SK-N-SH treated with all-trans-retinoic acid at 6 μM for 48 hours (cell line): ENCODE measurements at regions not wholly inside any gene's neighbourhood (a gene's known extent, or its start where the extent isn't known, plus 50 kb on each side); places are given as distances from the start of the nearest gene placed in this dataset.

Experiments
- CREB5 ChIP-seq: fragments of 250-450 bp; sonication (Bioruptor Pico); IDR thresholded peaks from 2 replicates; pipeline ENCODE4 v1.5.1; 2020; ENCODE audit warnings: low read depth, mild to moderate bottlenecking, moderate library complexity
- GLIS3 ChIP-seq: fragments of 250-450 bp; sonication (Bioruptor Pico); IDR thresholded peaks from 2 replicates; pipeline ENCODE4 v1.5.0; 2020; ENCODE audit warnings: mild to moderate bottlenecking, moderate library complexity
- PATZ1 ChIP-seq: fragments of 250-450 bp; sonication (Bioruptor Pico); IDR thresholded peaks from 2 replicates; pipeline ENCODE4 v1.8.0; 2020; ENCODE audit warnings: mild to moderate bottlenecking, moderate library complexity, borderline replicate concordance
- TSHZ2 ChIP-seq: fragments of 250-450 bp; sonication (Bioruptor Pico); IDR thresholded peaks from 2 replicates; pipeline ENCODE4 v1.5.0; 2020; ENCODE audit warnings: mild to moderate bottlenecking, moderate library complexity
- ZC3H10 ChIP-seq: fragments of 250-450 bp; sonication (Bioruptor Pico); IDR thresholded peaks from 2 replicates; pipeline ENCODE4 v1.5.1; 2021; ENCODE audit warnings: mild to moderate bottlenecking, moderate library complexity
- ZFP3 ChIP-seq: fragments of 250-450 bp; sonication (Bioruptor Pico); IDR thresholded peaks from 2 replicates; pipeline ENCODE4 v1.5.0; 2020; ENCODE audit warnings: mild to moderate bottlenecking, moderate library complexity
- ZFP30 ChIP-seq: fragments of 450-650 bp; formaldehyde crosslinking; IDR thresholded peaks from 2 replicates; pipeline ENCODE4 v1.5.0; 2022; ENCODE audit warnings: mild to moderate bottlenecking, moderate library complexity
- ZNF70 ChIP-seq: fragments of 450-650 bp; formaldehyde crosslinking; IDR thresholded peaks from 2 replicates; pipeline ENCODE4 v1.5.0; 2020; ENCODE audit warnings: mild to moderate bottlenecking, moderate library complexity

GRCh38 chr13:76148374-76148773 is 512.2 kb downstream of the LMO7 start:
- TF ChIP-seq TSHZ2 (CRISPR knock-in tag) (no peak), ZFP3 (CRISPR knock-in tag) (no peak), GLIS3 (no peak), PATZ1 (no peak), CREB5 (CRISPR knock-in tag) (no peak), ZFP30 (CRISPR knock-in tag) (no peak), ZC3H10 (CRISPR knock-in tag) (no peak), ZNF70 (CRISPR knock-in tag) (no peak)
